ENCODE measurements at regions not wholly inside any gene's neighbourhood (a gene's known extent, or its start where the extent isn't known, plus 50 kb on each side); places are given as distances from the start of the nearest gene placed in this dataset.

DNA sequence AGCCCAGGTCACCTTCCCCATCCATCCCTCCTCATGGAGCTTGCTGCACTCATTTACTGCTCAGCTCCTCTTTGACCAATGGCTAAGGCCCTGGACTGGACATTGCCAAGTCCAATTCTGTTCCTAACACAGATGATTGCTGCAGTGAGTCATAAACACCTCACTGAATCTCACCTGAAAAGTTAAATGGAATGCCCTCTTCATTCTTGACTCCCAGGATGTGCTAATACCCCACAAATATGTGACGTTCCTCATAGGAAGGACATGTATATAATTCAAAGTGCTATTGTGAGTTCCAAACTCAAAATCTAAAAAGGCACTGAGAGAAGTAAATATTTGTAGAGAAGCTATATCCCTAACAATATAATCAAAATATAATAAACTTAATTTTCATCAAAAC, 73.5 kb upstream of the DLX6 start:
- no peak for DNase-seq

DNA sequence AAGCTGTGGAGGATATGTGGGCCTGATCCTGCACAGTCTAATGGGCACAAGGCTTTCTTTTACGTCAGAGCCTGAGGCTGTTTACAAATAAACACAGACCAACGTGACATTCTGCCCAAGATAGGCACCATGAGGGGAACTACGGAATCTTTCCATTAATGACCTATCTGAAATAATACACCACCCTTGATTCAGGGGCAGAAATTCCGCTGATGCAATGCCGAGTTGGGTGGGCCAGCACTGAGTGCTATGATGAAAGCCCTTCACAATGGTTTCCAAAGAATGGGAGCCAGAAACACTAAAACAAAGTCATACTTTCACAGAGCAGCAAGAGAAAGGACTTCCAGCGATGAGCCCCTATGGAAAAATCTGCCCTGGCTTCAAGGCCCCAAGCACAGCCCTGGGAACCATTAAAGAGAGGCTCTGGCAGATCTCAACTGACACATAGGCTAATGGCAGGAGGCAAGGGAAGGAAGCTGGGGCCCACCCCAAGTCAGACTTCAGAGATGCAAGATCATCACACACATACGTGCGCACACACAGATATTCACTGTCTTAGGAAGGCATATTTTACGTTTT, 72.2 kb upstream of the DLX6 start:
- DNase-seq = no peak

DNA sequence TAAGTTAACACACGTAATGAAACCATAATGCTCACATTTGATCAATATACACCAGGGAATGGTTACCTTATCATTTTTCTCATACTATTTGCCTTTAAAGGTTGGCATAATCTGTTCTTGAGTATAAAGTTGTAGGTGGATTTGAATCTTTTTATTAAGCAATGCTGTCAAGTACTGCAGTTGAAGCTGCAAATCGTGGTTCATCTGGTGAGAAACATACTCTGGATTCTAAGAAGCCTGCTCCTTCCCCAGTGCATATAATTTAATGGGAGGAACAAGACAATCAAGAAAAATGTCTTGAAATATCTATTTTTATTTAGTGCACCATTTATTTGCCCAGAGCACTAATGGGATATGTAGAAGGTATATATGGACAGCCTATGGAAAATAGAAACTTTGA, 68.7 kb upstream of the DLX6 start:
- DNase-seq = no peak

DNA sequence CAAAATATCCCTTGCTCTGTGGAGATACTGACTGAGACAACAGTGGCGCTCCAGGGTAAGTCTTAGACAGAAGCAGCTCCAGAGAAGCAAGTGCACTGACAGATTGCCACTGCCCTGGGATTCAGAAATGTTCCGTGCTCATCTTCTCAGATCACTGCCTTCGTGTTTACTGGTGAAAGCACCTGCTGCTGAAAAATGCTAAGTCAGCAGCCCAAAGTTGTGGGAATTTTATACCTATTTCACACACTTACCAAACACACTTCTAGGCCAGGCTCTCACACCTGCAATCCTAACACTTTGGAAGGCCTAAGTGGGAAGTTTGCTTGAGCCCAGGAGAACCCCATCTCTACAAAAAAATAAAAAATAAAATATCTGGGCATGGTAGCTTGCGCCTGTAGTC, 63.2 kb upstream of the DLX6 start:
- DNase-seq = no peak

DNA sequence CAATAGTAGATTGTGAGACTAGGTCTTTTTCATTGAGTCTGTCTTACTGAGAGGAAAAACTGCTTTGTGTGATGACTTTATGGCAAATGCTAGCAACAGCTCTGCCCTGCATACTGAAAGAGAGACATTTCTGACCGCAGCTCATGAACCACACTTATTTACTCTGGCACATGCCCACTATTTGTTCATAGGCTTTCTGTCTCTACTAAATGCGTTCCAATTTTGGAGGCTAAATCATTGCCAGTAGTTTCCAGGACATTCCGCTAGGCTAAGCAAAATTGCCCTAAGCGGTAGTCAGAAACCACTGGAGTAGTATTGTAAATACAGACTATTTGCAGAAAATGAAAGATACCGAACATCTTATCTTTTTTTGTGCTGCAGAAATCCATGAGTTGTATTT, 55.6 kb upstream of the DLX6 start:
- no peak for DNase-seq

DNA sequence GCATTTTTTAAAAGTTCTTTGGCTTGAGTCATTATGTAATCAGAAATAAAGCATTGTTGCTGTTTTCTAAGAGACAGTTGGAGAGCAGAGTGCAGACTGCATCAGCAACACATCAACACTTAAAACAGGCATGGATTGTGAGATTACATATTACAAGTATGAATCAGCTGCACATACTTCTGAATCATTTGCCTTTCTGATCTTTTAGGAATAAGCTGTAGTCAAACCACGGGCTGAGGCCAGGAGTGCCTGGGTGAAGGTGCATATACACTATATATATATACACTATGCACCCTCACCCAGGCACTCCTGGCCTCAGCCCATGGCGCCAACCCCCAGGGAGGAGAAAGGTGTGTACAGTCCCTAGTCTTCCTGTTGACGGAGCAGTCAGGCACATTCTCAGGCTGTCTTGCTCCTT, 52.4 kb upstream of the DLX6 start:
- DNase-seq = no peak

DNA sequence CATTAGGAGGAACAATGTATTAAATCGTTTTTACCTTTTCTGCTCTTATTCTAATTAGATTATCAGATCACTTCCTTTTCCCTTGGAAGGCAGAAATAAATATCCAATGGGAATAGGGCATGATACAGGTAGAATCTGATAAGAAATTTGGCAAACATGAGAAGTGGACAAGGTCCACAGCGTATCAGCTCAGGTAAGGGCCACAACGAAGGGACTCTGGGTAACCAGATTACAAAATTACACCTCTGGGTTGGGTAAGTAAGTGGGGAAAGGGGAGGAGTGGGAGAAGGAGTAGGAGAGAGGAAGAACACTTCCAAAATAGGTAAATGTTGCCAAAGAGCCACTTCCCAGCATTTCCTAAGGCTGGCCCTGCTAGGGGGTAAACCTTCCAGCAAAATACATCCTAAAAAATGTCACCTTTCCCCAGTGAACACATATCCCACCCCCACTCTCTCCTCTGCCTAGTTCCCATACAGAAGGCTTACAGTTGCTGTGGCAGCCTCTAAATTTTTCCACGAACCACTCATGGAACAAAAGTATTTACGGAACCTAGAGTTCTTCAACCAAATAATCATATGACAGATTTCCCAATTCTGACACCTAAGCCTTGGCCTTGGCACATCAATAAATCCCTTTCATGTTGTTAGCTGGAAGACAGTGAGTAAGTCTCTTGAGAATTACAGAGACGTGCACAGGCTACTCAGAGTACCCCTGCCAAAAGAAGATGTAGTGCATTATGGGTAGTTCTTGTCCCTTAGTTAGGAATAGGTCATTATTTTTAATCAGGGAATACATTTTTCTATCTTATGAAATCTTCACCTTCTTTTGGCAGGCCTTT, 51.5 kb upstream of the DLX6 start:
- no peak for DNase-seq
